CD14-positive monocyte (primary cell): ENCODE measurements at regions not wholly inside any gene's neighbourhood (a gene's known extent, or its start where the extent isn't known, plus 50 kb on each side); places are given as distances from the start of the nearest gene placed in this dataset.
A peak's percentile ranks its signal among the peaks of the same experiment; 100 is the strongest.

ENCODE experiments used
- DNase-seq, 3 donors: peaks; one replicate each; pipeline ENCODE4 v3.0.0-alpha.2; 2011 to 2022
- H2AFZ ChIP-seq: 2 replicates; pipeline ENCODE4 v1.6.0; 2012; ENCODE audit warnings: mild to moderate bottlenecking, low read depth, low read length, inconsistent platforms; ENCODE audit not compliant: insufficient read depth, poor library complexity, severe bottlenecking
- H3K27ac ChIP-seq, 2 donors: 1 replicate in 1 of 2; 2 replicates in 1 of 2; pipeline ENCODE4 v1.5.1; 2012 to 2013; ENCODE audit warnings: low read length in 2 of 2, control low read depth in 1 of 2, inconsistent platforms in 1 of 2, low read depth in 1 of 2, mild to moderate bottlenecking in 1 of 2
- H3K27me3 ChIP-seq, 2 donors: one replicate each; pipeline versions ENCODE4 v1.6.0 to v1.6.1; 2011 to 2013; ENCODE audit warnings: low read length in 2 of 2; ENCODE audit not compliant: control insufficient read depth in 2 of 2, insufficient read depth in 2 of 2
- H3K36me3 ChIP-seq, 2 donors: replicated peaks in 1 of 2; 1 replicate in 1 of 2; 2 replicates in 1 of 2; pipeline versions ENCODE4 v1.5.1 to v1.6.1; 2012 to 2013; ENCODE audit warnings: low read length in 2 of 2, control low read depth in 1 of 2, inconsistent platforms in 1 of 2, mild to moderate bottlenecking in 1 of 2; ENCODE audit not compliant: insufficient read depth in 2 of 2, control insufficient read depth in 1 of 2
- H3K4me1 ChIP-seq, 2 donors: 1 replicate in 1 of 2; 2 replicates in 1 of 2; pipeline versions ENCODE4 v1.5.1 to v1.6.1; 2012 to 2013; ENCODE audit warnings: low read length in 2 of 2, control low read depth in 1 of 2, inconsistent platforms in 1 of 2, mild to moderate bottlenecking in 1 of 2, moderate library complexity in 1 of 2; ENCODE audit not compliant: insufficient read depth in 2 of 2, control insufficient read depth in 1 of 2
- H3K4me2 ChIP-seq: replicated peaks from 2 replicates; pipeline ENCODE3; 2012; ENCODE audit warnings: low read length, moderate library complexity, mild to moderate bottlenecking; ENCODE audit not compliant: poor library complexity, severe bottlenecking; ENCODE audit errors: extremely low read depth
- H3K4me3 ChIP-seq, 3 experiments: fragments of 200-600 bp in 1 of 3; sonication (generic) in 1 of 3; replicated peaks in 1 of 3; 1 replicate in 2 of 3; 2 replicates in 1 of 3; pipeline ENCODE4 v1.5.1; 2011 to 2013; ENCODE audit warnings: low read length in 3 of 3, mild to moderate bottlenecking in 3 of 3, control low read depth in 2 of 3, low read depth in 2 of 3, inconsistent platforms in 1 of 3, moderate library complexity in 1 of 3
- H3K79me2 ChIP-seq: 2 replicates; pipeline ENCODE4 v1.6.0; 2012; ENCODE audit warnings: mild to moderate bottlenecking, control low read depth, inconsistent platforms, low read length, moderate library complexity; ENCODE audit not compliant: insufficient read depth
- H3K9ac ChIP-seq: 2 replicates; pipeline ENCODE4 v1.6.0; 2017; ENCODE audit warnings: low read length, mild to moderate bottlenecking; ENCODE audit not compliant: insufficient read depth, poor library complexity, severe bottlenecking
- H3K9me3 ChIP-seq, 2 donors: replicated peaks in 1 of 2; 1 replicate in 1 of 2; 2 replicates in 1 of 2; pipeline versions ENCODE4 v1.5.1 to v1.6.1; 2012 to 2013; ENCODE audit warnings: low read length in 2 of 2, control low read depth in 1 of 2; ENCODE audit not compliant: control insufficient read depth in 1 of 2, insufficient read depth in 1 of 2
- H4K20me1 ChIP-seq: 2 replicates; pipeline ENCODE4 v1.6.0; 2012; ENCODE audit warnings: mild to moderate bottlenecking, low read length, control low read depth, moderate library complexity; ENCODE audit not compliant: insufficient read depth
- H3K27ac Mint-ChIP-seq, 7 donors: one replicate each; pipeline ENCODE4 v1.8.0; 2020; ENCODE audit warnings: mild to moderate bottlenecking in 7 of 7, mixed read lengths in 7 of 7, moderate library complexity in 6 of 7, inconsistent platforms in 2 of 7
- H3K27me3 Mint-ChIP-seq, 3 donors: one replicate each; pipeline ENCODE4 v1.8.0; 2021 to 2022; ENCODE audit warnings: low read depth in 3 of 3, mild to moderate bottlenecking in 3 of 3, mixed read lengths in 3 of 3, moderate library complexity in 3 of 3, inconsistent platforms in 1 of 3
- H3K36me3 Mint-ChIP-seq, 2 donors: one replicate each; pipeline ENCODE4 v1.8.0; 2020; ENCODE audit warnings: mixed read lengths in 2 of 2, inconsistent platforms in 1 of 2, mild to moderate bottlenecking in 1 of 2
- H3K4me1 Mint-ChIP-seq: one replicate; pipeline ENCODE4 v1.8.0; 2020; ENCODE audit warnings: mild to moderate bottlenecking, mixed read lengths
- H3K4me3 Mint-ChIP-seq, 2 donors: one replicate each; pipeline ENCODE4 v1.8.0; 2020; ENCODE audit warnings: mild to moderate bottlenecking in 2 of 2, mixed read lengths in 2 of 2, moderate library complexity in 1 of 2
- H3K9me3 Mint-ChIP-seq, 7 donors: one replicate each; pipeline ENCODE4 v1.8.0; 2020 to 2022; ENCODE audit warnings: mixed read lengths in 7 of 7, mild to moderate bottlenecking in 6 of 7, moderate library complexity in 6 of 7, inconsistent platforms in 2 of 7
- WGBS: methylation state at CpG from one replicate; pipeline ENCODE4 v1.1.5; 2013; ENCODE audit warnings: missing lambda C conversion rate; ENCODE audit not compliant: insufficient coverage; 5-methylcytosine and 5-hydroxymethylcytosine counted together
- intact Hi-C, 2 donors: fragments of 100-400 bp; cut with micrococcal nuclease; formaldehyde crosslinking; loops; one replicate each; pipeline versions ENCODE4 v1.15.0 to v1.15.1; 2023
- TF ChIP-seq, protein P1 (sequence below): fragments of 200-600 bp; IDR thresholded peaks from one replicate; pipeline ENCODE4 v1.8.0; 2022; ENCODE audit warnings: antibody characterized with exemption, mild to moderate bottlenecking

DNA sequence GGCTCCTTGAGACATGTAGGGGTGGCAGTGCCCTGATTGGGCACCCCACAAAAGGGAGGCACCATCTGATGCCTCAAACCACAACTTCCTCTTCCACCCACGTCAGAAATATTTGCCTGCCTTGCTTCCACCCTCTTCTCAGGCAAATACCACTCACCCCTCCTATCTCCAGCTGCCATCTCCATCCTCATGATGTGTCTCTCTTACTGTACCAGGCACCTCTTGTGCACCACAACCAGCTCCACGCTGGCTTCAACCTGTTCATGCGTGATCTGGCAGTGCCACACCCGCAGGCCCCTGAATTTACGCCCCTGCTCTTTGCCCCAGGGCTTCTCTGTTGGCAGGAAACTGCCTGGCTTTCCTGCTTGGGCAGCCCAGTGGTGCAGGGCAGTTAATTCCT lies 87.8 kb upstream of the HSPA9 start:
- peaks cover 29 to 30% of the 10 kb centered on the region in 2 donors for H3K4me1 ChIP-seq
- TF ChIP-seq, protein P1, sequence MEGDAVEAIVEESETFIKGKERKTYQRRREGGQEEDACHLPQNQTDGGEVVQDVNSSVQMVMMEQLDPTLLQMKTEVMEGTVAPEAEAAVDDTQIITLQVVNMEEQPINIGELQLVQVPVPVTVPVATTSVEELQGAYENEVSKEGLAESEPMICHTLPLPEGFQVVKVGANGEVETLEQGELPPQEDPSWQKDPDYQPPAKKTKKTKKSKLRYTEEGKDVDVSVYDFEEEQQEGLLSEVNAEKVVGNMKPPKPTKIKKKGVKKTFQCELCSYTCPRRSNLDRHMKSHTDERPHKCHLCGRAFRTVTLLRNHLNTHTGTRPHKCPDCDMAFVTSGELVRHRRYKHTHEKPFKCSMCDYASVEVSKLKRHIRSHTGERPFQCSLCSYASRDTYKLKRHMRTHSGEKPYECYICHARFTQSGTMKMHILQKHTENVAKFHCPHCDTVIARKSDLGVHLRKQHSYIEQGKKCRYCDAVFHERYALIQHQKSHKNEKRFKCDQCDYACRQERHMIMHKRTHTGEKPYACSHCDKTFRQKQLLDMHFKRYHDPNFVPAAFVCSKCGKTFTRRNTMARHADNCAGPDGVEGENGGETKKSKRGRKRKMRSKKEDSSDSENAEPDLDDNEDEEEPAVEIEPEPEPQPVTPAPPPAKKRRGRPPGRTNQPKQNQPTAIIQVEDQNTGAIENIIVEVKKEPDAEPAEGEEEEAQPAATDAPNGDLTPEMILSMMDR, result no peak
- no peaks in the 10 kb centered on the region for H4K20me1 ChIP-seq
- H3K36me3 ChIP-seq, result no peaks in the 10 kb centered on the region
- 0% methylated on average over 4 of the region's 5 CpGs for WGBS
- peak overlapping the region; percentile 54 for H3K4me2 ChIP-seq
- no peak overlapping the region for H3K4me3 ChIP-seq
- H3K27me3 ChIP-seq, result peaks cover 0 to 3% of the 10 kb centered on the region in 2 donors
- peaks cover 0 to 4% of the 10 kb centered on the region in 2 donors for H3K9me3 ChIP-seq
- H3K9ac ChIP-seq, result no peak overlapping the region
- no peaks in the 10 kb centered on the region for H3K79me2 ChIP-seq
- H2AFZ ChIP-seq, result peak overlapping the region; percentile 73
- Mint-ChIP-seq H3K27me3 (peaks cover 27 to 29% (median 27%) of the 10 kb centered on the region in 3 donors), H3K27ac (peak overlapping the region in 6 of 7 donors; percentile 37 to 92 (median 68)), H3K4me3 (peak overlapping the region; percentile 48 to 79), H3K9me3 (peaks cover 2 to 10% (median 5%) of the 10 kb centered on the region in 7 donors), H3K4me1 (peaks cover 42% of the 10 kb centered on the region), H3K36me3 (no peaks in the 10 kb centered on the region)
- intact Hi-C loops, result no loop called here
- peak; percentile 62 to 75 (median 63) for DNase-seq
- peak overlapping the region in 1 of 2 donors; percentile 54 for H3K27ac ChIP-seq

GRCh38 chr5:138662599-138662998 lies 87.4 kb upstream of the HSPA9 start:
- H3K4me3 Mint-ChIP-seq, result no peak overlapping the region
- Histone ChIP-seq H2AFZ (peak overlapping the region; percentile 79), H3K4me2 (peak overlapping the region; percentile 54)

More at GRCh38 chr5:138662599-138662998, 87.4 kb upstream of the HSPA9 start:
- H3K36me3 ChIP-seq, result no peaks in the 10 kb centered on the region
- H3K4me3 ChIP-seq, result no peak overlapping the region
- H3K4me1 Mint-ChIP-seq, result peaks cover 42% of the 10 kb centered on the region
- 91% methylated on average over 4 of the region's 6 CpGs for WGBS
- no peaks in the 10 kb centered on the region for H4K20me1 ChIP-seq
- H3K36me3 Mint-ChIP-seq, result no peaks in the 10 kb centered on the region
- peak overlapping the region in 6 of 7 donors; percentile 37 to 76 (median 68) for H3K27ac Mint-ChIP-seq
- H3K27me3 Mint-ChIP-seq, result peaks cover 27 to 30% (median 27%) of the 10 kb centered on the region in 3 donors
- H3K27me3 ChIP-seq, result peaks cover 0 to 3% of the 10 kb centered on the region in 2 donors
- TF ChIP-seq, protein P1, result no peak
- H3K79me2 ChIP-seq, result no peaks in the 10 kb centered on the region
- H3K4me1 ChIP-seq, result peaks cover 29 to 30% of the 10 kb centered on the region in 2 donors
- intact Hi-C loops, result loop anchor here in 1 of 2 donors (1.0 kb wide), 1 partner anchor 9 kb away; no protein-coding TSS in a partner anchor
- no peak overlapping the region for H3K9ac ChIP-seq
- no peak overlapping the region for H3K27ac ChIP-seq
- no peak for DNase-seq
- H3K9me3 Mint-ChIP-seq, result peaks cover 2 to 10% (median 5%) of the 10 kb centered on the region in 7 donors
- H3K9me3 ChIP-seq, result peaks cover 0 to 4% of the 10 kb centered on the region in 2 donors
